HG03064 (cell line): ENCODE measurements at regions not wholly inside any gene's neighbourhood (a gene's known extent, or its start where the extent isn't known, plus 50 kb on each side); places are given as distances from the start of the nearest gene placed in this dataset.

Experiments used
- ATAC-seq: cut with Tn5 transposase; IDR thresholded peaks from one replicate; pipeline ENCODE4 v1.9.1; 2021; ENCODE audit warnings: low read depth; ENCODE audit not compliant: unreplicated experiment

GRCh38 chr9:75604661-75605060 is 285.8 kb upstream of the PCSK5 start:
- ATAC-seq: no peak

DNA sequence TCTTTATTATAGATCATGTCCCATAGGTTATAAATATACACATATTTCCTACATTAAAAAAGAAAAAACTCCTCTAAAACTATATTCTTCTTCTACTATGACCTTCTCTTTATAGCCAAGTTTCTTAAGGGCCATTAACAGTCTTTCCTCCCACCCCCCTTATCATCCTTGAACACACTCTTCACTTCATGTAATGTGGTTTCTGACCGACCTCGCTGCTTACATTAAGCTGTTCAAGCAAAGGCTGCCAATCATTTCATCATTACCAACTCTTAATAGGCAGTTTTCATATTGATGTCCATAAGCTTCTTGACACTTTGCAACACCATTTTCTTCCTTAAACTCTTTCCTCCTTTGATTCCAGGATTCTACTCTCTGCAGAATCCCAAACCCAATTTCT is 283.0 kb upstream of the PCSK5 start:
- ATAC-seq: no peak

GRCh38 chr9:75609401-75609800 is 281.1 kb upstream of the PCSK5 start:
- no peak for ATAC-seq

DNA sequence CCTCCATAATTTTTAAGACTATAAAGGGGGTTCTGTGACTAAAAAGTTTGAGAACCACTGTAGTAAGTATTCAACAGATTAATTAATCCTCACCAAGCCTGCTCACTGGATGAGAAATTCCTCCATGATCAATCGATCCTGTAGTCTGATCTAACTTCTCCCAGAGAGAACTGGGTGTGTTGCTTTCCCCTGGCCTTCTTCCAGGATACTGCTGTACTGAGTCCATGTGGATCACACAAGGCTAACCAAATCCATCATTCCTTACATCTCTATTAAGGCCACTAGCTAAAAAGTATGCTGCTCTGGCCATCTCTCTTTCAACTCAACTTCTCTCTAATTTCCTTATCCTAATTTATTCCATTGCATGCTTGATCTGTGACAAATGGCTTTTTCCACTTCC is 280.2 kb upstream of the PCSK5 start:
- ATAC-seq: no peak

DNA sequence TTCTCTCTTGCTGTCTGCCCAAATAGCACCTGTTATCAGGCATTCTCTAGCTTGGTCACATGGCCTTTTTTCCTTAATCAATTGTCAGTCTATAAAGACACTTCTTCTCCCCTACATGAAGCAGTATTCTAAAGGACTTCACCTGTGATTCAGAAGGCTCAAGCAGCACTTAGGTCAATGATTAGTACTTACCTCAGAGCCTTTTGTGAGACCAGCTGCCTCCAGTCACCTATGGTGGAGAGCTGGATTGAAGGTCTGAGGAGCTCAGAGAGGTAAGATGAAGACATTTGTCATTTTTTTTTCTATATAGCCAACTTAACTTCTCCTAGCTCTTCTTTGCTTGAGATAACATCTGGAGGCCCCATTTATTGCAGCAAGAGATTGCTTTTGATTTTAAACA is 278.3 kb upstream of the PCSK5 start:
- ATAC-seq: no peak

DNA sequence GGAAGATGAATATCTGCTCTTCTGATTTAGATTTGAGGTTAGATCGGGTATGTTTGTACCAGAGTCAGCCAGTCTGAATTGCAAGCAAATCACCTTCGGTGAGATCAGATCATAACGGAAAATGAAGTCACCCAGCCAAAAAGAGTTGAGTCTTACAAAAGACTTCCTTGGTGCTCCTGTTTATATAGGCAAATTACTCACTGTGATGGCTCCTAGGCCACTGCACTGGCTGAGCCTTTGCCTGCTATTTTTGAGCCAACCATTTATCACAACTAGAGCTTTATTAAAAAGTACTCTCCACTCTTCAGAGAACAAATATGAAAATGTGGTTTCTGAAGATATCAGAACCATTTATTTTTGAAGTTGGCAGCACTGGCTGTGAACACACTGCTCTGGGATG is 277.7 kb upstream of the PCSK5 start:
- ATAC-seq: no peak

DNA sequence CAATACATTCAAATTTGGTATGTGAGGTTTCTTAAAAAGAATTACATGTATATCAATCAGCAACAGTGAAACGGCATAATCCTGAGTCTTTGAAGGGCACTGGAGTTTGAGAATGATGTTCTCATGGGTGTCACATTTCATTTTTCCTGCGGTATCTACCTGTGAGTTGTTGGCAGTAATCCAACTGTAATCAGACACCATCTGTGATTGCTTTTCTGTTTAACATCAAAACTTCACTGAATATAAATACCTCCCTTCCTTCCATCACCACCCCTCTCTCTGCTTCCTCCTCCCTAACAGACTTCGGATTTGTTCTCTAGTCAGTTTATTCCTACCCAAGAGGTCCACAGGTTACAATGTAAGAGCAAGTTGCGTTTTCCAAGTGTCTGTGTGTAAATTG is 275.2 kb upstream of the PCSK5 start:
- no peak for ATAC-seq

- ATAC-seq: no peak
Measured at GRCh38 chr9:75616052-75616451, 274.4 kb upstream of the PCSK5 start.

DNA sequence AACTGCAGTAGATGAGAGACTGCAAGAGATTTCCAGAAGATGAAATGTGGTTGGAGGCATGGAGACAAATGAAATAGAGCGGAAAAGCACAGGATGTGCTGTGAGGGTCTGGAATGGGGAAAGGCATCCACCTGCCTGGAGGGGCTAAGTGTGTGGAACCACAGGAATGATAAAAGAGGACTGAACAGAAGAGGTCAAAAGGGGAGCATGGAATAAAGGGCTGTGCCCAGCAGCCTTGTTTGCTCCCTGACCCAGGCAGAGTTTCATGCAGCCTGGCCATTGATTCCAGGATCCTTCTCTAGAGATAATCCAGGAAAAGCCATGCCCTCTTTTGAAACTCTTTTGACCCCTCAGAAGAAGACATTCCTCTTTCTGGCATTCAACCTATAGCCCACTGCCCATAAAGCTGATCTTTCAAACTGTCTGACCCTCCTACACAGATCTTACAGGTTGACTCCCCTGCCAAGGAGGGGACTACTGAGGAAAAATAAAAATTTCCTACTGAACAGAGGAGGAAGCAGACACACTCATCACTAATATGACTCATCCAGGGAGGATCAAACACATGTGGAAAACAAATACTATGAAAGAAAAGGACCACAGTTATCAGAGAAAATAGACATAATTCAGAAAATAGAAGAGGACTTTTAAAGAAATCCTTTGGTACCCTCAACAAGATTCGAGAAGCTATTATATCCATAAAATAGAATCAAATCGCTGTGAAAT is 273.5 kb upstream of the PCSK5 start:
- ATAC-seq: no peak

DNA sequence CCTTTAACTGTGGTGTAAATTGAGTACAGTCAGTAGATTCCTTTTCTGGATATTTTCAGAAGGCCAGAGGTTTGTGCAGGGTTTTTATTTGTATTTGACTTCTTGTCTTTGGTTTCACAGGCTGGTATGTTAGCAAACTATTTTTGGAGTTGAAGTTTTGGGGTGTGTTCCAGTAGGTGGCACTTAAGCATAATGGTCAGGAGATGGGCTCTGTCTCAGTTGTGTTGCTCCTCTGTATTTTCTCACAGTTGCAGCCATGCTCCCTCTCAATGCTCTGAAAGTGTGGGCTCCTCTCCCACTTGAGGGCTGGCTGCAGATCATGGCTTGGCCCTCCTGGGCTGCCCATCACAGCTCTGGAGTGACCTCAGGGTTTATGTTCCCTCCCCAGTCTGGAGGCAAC is 267.0 kb upstream of the PCSK5 start:
- no peak for ATAC-seq

DNA sequence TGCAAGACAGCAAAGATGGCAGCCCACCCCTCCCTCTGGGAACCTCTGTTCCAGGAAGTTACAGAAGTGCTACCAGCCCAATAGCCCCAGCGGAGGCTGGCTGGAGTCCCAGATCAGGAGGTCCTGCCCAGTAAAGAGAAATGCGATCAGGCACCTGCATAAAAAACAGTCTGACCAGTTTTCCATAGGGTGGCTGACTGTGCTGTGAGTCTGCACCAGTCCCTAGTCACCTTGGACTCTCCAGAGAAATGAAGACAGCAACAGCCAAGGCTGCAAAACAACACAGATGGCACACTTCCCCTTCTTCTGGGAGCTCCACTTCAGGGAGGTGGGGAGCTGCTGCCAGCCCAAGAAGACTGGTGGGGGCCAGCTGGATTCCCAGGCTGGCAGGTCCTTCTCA is 265.5 kb upstream of the PCSK5 start:
- no peak for ATAC-seq

DNA sequence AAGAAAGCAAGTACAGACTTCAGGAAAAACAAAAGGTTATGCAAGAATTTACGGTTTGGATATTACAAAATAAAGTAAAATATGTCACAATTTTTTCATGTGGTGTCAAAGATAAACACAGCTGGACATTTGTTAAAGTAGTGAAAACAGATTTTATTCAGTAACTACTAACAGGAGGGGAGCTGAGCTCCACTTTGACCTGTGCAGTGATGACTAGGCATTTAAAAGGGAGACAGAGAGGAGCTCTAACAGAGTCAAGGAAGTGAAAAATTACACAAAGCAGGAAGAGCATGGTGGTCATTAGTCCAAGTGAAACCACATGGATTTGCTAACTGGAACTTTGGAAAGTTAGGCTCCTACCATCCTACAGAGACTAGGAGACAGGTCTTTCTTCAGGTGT is 263.6 kb upstream of the PCSK5 start:
- no peak for ATAC-seq

DNA sequence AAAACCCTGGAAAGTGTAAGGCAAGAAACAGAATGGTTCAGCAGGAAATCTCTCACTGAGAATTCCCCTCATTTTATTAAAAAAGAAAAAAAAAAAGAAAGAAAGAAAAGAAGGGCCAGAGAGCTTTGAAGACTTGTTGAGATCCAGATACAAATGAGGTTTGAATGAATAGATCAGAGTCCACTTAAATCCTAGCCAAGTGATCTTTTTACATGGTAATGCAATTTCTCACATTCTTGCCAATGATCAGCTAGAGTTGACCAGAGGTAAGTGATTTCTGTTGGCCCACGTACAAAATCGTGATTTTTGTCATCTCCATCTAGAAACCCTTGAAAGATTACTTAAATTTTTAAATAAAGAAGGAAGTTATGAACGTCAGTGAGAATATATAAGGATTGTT is 261.5 kb upstream of the PCSK5 start:
- ATAC-seq: no peak

DNA sequence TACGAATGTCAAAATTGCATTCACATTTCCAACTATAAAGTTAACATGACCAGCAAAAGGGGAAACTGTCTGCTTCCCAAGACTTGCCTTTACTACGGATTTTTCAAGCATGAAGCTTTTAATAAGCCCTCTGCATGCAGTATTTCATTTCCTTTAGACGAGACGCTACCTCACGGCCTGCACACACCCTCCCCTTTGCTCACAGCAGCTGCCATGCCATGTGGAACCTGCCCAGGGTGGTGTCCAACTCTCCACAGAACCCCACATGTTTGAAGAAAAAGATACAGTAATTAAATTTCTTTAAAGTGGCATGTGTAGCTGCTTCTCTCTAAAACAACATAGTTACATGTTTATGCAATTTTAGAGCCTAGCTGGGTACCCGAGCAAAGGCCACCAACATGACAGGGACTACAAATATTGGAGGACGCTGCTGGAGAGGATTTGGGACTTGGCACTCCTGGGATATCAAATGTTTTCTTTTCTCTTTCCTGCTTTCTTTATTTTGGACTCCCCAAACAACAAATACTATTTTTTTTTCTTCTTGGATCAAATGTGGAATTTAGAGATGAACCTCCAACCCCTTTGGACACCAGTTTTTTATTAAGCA is 256.9 kb upstream of the PCSK5 start:
- no peak for ATAC-seq

GRCh38 chr9:75636427-75637045 is 253.9 kb upstream of the PCSK5 start:
- ATAC-seq: no peak

DNA sequence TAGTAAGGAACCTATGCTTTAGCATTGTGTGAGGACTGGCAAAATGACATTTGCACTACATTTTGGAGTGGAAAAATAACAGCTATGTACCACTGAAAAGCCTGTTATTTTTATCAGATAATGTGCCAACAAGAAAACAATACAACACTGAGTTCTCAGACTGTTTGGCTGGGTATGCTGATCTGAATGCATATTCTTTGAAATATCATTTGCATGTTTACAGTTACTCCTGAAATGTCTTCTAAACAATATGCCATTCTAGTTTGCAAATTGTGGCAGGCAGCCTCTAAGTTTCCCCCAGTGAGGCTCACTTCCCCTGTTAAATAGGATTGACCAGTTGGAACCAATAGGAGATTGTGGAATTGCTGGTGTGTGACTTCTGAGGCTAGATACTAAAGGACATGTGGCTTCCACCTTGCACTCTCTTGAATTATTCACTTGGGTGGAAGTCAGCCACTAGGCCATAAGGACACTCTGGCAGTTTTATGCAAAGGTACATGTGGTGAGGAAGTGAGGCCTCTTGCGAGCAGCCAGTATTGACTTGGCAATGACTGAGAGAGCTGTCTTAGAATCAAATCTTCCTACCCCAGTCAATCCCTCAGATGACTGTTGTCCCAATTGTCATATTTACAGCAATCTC is 250.4 kb upstream of the PCSK5 start:
- ATAC-seq: no peak

- no peak for ATAC-seq
Measured at GRCh38 chr9:75642522-75642921, 248.0 kb upstream of the PCSK5 start.

DNA sequence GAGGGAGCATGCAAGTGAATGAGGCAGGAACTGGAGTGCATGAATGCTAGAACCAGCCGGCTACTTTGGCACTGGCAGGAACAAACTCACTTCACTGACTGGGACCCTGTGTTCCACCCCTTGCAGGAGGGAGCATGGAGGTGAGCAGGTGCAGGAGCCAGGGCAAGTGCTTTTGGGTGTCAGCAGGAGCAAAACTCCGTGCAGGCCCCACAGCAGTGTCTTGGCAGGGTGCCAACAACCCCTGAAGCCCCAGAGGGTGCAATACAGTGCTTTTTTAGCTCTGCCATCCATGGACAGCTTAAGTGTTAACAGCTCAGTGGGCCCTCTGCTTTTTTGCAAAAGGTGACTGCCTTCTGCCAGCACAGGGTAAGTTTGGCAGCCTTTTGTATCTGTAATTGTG is 245.8 kb upstream of the PCSK5 start:
- ATAC-seq: no peak

DNA sequence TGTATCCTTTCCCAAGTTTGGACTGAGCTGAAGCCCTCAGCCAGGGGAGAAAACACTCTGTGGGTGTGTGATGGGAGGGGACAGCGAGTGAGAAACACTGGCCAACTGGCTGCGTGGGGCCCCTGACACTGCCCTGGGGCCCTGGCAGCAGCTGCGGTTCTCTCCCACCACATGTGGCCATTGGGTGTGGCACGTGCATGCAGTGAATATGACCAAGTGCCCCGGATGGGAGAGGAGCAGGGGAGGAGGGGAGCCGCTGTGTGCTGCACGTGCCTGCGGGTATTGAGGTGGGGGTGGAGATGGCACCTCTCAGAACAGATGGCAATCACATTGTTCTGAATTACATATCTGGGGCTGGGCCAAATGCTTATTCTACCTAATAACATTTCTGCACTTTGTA is 242.4 kb upstream of the PCSK5 start:
- no peak for ATAC-seq

- no peak for ATAC-seq
Measured at GRCh38 chr9:75649060-75649459, 241.4 kb upstream of the PCSK5 start.

- ATAC-seq: no peak
Measured at GRCh38 chr9:75651709-75652108, 238.8 kb upstream of the PCSK5 start.

GRCh38 chr9:75653335-75653734 is 237.1 kb upstream of the PCSK5 start:
- ATAC-seq: no peak
